ENCODE measurements at regions not wholly inside any gene's neighbourhood (a gene's known extent, or its start where the extent isn't known, plus 50 kb on each side); places are given as distances from the start of the nearest gene placed in this dataset.

GRCh38 chr16:35725949-35726348 lies 2266.5 kb downstream of the TP53TG3F start:
- no peaks in the 10 kb centered on the region for H3K36me3 ChIP-seq (ENCODE audit: control insufficient read depth, insufficient read depth, low read length)
- H3K4me3 ChIP-seq (ENCODE audit: low read depth, low read length), result no peak overlapping the region
- FAIRE-seq (no peak), DNase-seq (ENCODE audit: low read depth) (no peak)
- no peak for TF ChIP-seq CTCF (IDR thresholded peaks at IDR 0.05; ENCODE audit: insufficient read depth, low read length, severe bottlenecking)
- no peaks in the 10 kb centered on the region for H3K27me3 ChIP-seq (ENCODE audit: control insufficient read depth, insufficient read depth, low read length)

GRCh38 chr16:35730251-35730650 lies 2270.8 kb downstream of the TP53TG3F start:
- no peaks in the 10 kb centered on the region for H3K27me3 ChIP-seq (ENCODE audit: control insufficient read depth, insufficient read depth, low read length)
- no peaks in the 10 kb centered on the region for H3K36me3 ChIP-seq (ENCODE audit: control insufficient read depth, insufficient read depth, low read length)
- no peak for DNase-seq (ENCODE audit: low read depth)
- TF ChIP-seq CTCF (IDR thresholded peaks at IDR 0.05; ENCODE audit: insufficient read depth, low read length, severe bottlenecking), result no peak
- FAIRE-seq, result no peak
- no peak overlapping the region for H3K4me3 ChIP-seq (ENCODE audit: low read depth, low read length)

GRCh38 chr16:35731341-35732040 lies 2272.1 kb downstream of the TP53TG3F start:
- DNase-seq (ENCODE audit: low read depth) (no peak), FAIRE-seq (no peak)
- no peak overlapping the region for H3K4me3 ChIP-seq (ENCODE audit: low read depth, low read length)
- H3K27me3 ChIP-seq (ENCODE audit: control insufficient read depth, insufficient read depth, low read length), result no peaks in the 10 kb centered on the region
- TF ChIP-seq CTCF (IDR thresholded peaks at IDR 0.05; ENCODE audit: insufficient read depth, low read length, severe bottlenecking), result no peak
- H3K36me3 ChIP-seq (ENCODE audit: control insufficient read depth, insufficient read depth, low read length), result no peaks in the 10 kb centered on the region

GRCh38 chr16:35732046-35732810 lies 2272.8 kb downstream of the TP53TG3F start:
- DNase-seq (ENCODE audit: low read depth), result no peak
- FAIRE-seq, result no peak
- H3K4me3 ChIP-seq (ENCODE audit: low read depth, low read length), result no peak overlapping the region
- no peaks in the 10 kb centered on the region for H3K36me3 ChIP-seq (ENCODE audit: control insufficient read depth, insufficient read depth, low read length)
- no peaks in the 10 kb centered on the region for H3K27me3 ChIP-seq (ENCODE audit: control insufficient read depth, insufficient read depth, low read length)
- TF ChIP-seq CTCF (IDR thresholded peaks at IDR 0.05; ENCODE audit: insufficient read depth, low read length, severe bottlenecking), result no peak

GRCh38 chr16:35733278-35733965 lies 2274.0 kb downstream of the TP53TG3F start:
- no peak overlapping the region for H3K4me3 ChIP-seq (ENCODE audit: low read depth, low read length)
- peak; percentile 4 for DNase-seq (ENCODE audit: low read depth)
- FAIRE-seq, result no peak
- no peak for TF ChIP-seq CTCF (IDR thresholded peaks at IDR 0.05; ENCODE audit: insufficient read depth, low read length, severe bottlenecking)
- no peaks in the 10 kb centered on the region for H3K36me3 ChIP-seq (ENCODE audit: control insufficient read depth, insufficient read depth, low read length)
- no peaks in the 10 kb centered on the region for H3K27me3 ChIP-seq (ENCODE audit: control insufficient read depth, insufficient read depth, low read length)
